Daoy (cell line): ENCODE measurements at regions not wholly inside any gene's neighbourhood (a gene's known extent, or its start where the extent isn't known, plus 50 kb on each side); places are given as distances from the start of the nearest gene placed in this dataset.

Source experiments
- DNase-seq: peaks from one replicate; pipeline ENCODE4 v3.0.0-alpha.2; 2015; ENCODE audit warnings: low read depth

DNA sequence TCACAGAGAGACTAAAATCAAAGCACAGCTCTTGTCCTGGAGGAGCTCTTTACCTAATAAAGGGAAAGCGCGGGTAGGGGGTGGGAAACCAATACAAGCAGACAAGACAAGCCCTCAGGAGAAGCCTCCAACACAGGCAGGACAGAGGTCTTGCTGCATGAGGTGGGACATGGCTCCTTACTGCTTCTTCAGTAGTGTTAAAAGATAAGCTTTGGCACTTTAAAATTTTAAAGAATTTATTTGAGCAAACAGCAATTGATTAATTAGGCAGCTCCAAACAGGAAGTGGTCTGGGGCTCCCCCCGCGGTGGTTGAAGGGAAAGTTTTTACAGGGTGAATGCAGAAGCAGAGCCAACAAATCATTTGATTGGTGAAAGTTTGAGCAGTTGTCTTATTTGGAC lies 50.3 kb upstream of the MACC1 start:
- DNase-seq: no peak

DNA sequence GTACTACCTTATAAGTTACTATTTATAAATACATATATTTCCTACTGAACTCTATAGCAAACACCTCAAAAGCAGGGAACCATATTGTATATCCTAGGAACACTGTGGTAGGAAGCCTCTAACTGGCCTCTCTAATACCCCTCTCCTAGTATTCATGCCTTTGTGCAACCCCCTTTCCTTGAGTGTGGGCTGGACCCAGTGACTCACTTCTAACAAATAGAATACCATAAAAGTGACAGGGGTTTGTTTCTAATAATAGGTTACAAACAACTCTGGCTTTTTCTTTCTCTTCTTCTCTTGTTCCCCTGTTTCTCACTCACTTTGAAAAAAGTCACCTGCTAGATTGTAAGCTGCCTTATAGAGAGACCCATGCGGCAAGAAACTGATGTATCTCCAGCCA lies 51.6 kb upstream of the MACC1 start:
- peak; percentile 33 for DNase-seq

- DNase-seq: no peak
Measured at GRCh38 chr7:20269726-20270125, 52.5 kb upstream of the MACC1 start.

- DNase-seq: no peak
Measured at GRCh38 chr7:20270371-20270770, 53.2 kb upstream of the MACC1 start.

GRCh38 chr7:20270867-20271266 lies 53.7 kb upstream of the MACC1 start:
- no peak for DNase-seq

GRCh38 chr7:20275637-20276036 lies 55.1 kb upstream of the ITGB8 start:
- DNase-seq: peak; percentile 55

GRCh38 chr7:20276705-20277472 lies 53.8 kb upstream of the ITGB8 start:
- DNase-seq: no peak

DNA sequence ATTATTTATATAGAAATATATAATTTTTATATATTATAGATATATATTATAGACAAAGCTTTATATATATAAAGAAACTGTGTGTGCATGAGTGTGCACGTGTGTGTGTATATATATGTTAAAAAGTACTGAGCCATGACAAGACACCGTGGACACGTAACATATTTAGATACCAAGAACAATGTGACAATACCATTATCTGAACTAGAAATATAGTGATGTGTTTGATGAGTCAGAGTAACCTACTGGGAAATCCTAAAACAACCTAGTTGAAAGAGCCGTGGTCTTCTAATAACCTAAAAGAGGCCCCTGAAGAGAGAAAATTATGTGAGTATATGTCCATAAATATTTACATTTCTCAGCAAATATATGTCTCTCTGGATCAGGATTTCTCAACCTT lies 50.7 kb upstream of the ITGB8 start:
- no peak for DNase-seq

GRCh38 chr7:20280475-20281351 lies 50.0 kb upstream of the ITGB8 start:
- DNase-seq: peak; percentile 87
